ENCODE measurements at regions not wholly inside any gene's neighbourhood (a gene's known extent, or its start where the extent isn't known, plus 50 kb on each side); places are given as distances from the start of the nearest gene placed in this dataset.

GRCh38 chrX:66900886-66901285 lies 262.0 kb upstream of the EDA2R start:
- no peaks in the 10 kb centered on the region for H3K27me3 ChIP-seq (ENCODE audit: insufficient read depth)
- no peak overlapping the region for H3K4me2 ChIP-seq
- POLR2A ChIA-PET = no interaction called here
- no peaks in the 10 kb centered on the region for H3K36me3 ChIP-seq (replicated peaks in 1 of 2; ENCODE audit: control insufficient read depth in 1 of 2, insufficient read depth in 2 of 2, low read length in 1 of 2)
- no peak for DNase-seq
- H3K4me3 ChIP-seq (ENCODE audit: low read depth in 2 of 2, low read length in 1 of 2) = no peak overlapping the region
- TF ChIP-seq GABPA (IDR thresholded peaks at IDR 0.05; ENCODE audit: low read depth) (no peak), NRF1 (IDR thresholded peaks at IDR 0.05; ENCODE audit: low read depth, low read length) (no peak), RXRA (IDR thresholded peaks at IDR 0.05; ENCODE audit: borderline replicate concordance, low read depth) (no peak), MEF2A (IDR thresholded peaks at IDR 0.05; ENCODE audit: borderline replicate concordance, low read depth) (no peak), RAD21 (IDR thresholded peaks at IDR 0.05; ENCODE audit: low read length) (no peak), EZH2phosphoT487 (IDR thresholded peaks at IDR 0.05; ENCODE audit: borderline replicate concordance, low read depth) (no peak), CTCF (IDR thresholded peaks at IDR 0.05) (no peak), CHD2 (IDR thresholded peaks at IDR 0.05; ENCODE audit: low read length, partially characterized antibody) (no peak), PBX3 (IDR thresholded peaks at IDR 0.05) (no peak), MXI1 (IDR thresholded peaks at IDR 0.05; ENCODE audit: low read depth, low read length) (no peak), GATA2 (CRISPR knock-in tag; IDR thresholded peaks at IDR 0.05) (no peak), EP300 (IDR thresholded peaks at IDR 0.05; ENCODE audit: borderline replicate concordance in 1 of 2, low read depth in 1 of 2, low read length in 1 of 2) (no peak), POLR2AphosphoS5 (IDR thresholded peaks at IDR 0.05; ENCODE audit: low read depth, low read length) (no peak), ZBTB33 (IDR thresholded peaks at IDR 0.05; ENCODE audit: borderline replicate concordance, low read depth) (no peak), TCF12 (IDR thresholded peaks at IDR 0.05) (no peak), REST (IDR thresholded peaks at IDR 0.05; ENCODE audit: low read depth, low read length) (no peak), YY1 (IDR thresholded peaks at IDR 0.05; ENCODE audit: low read depth) (no peak), NFIC (IDR thresholded peaks at IDR 0.05; ENCODE audit: borderline replicate concordance) (no peak), TEAD4 (IDR thresholded peaks at IDR 0.05; ENCODE audit: borderline replicate concordance, insufficient read depth) (no peak), ELF1 (IDR thresholded peaks at IDR 0.05) (no peak)
- no peaks in the 10 kb centered on the region for H3K79me2 ChIP-seq (ENCODE audit: insufficient read depth)
- no peaks in the 10 kb centered on the region for H3K9me3 ChIP-seq
- H3K9me2 ChIP-seq = no peaks in the 10 kb centered on the region
- CTCF ChIA-PET = no interaction called here
- no peaks in the 10 kb centered on the region for H3F3A ChIP-seq (replicated peaks; ENCODE audit: insufficient read depth)
- no peak overlapping the region for H3K27ac ChIP-seq (ENCODE audit: low read depth in 2 of 2, low read length in 1 of 2)
- H2AFZ ChIP-seq (ENCODE audit: low read depth) = no peak overlapping the region
- no peaks in the 10 kb centered on the region for H4K20me1 ChIP-seq (ENCODE audit: insufficient read depth)
- H3K9ac ChIP-seq = no peak overlapping the region
- no peaks in the 10 kb centered on the region for H3K4me1 ChIP-seq (ENCODE audit: control insufficient read depth in 1 of 2, insufficient read depth in 2 of 2, low read depth in 1 of 2, low read length in 1 of 2)

All from SK-N-SH (cell line).